ENCODE measurements at regions not wholly inside any gene's neighbourhood (a gene's known extent, or its start where the extent isn't known, plus 50 kb on each side); places are given as distances from the start of the nearest gene placed in this dataset.

DNA sequence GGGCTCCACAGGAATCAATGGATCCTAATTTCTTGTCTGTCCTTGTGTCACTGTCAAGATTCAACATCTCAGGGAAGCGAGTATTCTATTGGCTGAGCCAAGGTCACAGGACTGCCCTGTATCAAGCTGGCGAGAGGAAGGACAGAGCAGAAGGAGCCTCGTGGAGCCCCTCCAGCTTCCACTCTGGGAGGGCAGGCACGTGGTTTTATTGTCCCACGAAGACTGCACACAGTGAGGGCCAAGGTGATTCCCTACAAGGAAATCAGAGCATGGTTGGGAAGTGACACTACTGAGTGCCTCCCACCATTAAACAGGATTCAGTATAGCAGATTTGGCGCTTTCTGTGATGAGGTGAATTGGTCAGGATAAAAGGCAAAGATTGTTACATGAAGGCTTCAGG is 302.4 kb upstream of the CXCR4 start:
- TF ChIP-seq, protein P1, sequence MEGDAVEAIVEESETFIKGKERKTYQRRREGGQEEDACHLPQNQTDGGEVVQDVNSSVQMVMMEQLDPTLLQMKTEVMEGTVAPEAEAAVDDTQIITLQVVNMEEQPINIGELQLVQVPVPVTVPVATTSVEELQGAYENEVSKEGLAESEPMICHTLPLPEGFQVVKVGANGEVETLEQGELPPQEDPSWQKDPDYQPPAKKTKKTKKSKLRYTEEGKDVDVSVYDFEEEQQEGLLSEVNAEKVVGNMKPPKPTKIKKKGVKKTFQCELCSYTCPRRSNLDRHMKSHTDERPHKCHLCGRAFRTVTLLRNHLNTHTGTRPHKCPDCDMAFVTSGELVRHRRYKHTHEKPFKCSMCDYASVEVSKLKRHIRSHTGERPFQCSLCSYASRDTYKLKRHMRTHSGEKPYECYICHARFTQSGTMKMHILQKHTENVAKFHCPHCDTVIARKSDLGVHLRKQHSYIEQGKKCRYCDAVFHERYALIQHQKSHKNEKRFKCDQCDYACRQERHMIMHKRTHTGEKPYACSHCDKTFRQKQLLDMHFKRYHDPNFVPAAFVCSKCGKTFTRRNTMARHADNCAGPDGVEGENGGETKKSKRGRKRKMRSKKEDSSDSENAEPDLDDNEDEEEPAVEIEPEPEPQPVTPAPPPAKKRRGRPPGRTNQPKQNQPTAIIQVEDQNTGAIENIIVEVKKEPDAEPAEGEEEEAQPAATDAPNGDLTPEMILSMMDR (IDR thresholded peaks at IDR 0.05): no peak
- Mint-ChIP-seq H3K4me3 (no peak overlapping the region), H3K36me3 (no peaks in the 10 kb centered on the region), H3K4me1 (peaks cover 15 to 16% of the 10 kb centered on the region in 2 donors), H3K27ac (no peak overlapping the region), H3K9me3 (no peaks in the 10 kb centered on the region), H3K27me3 (ENCODE audit: low read depth in 2 of 2) (peaks cover 42 to 68% of the 10 kb centered on the region in 2 donors)
- no peaks in the 10 kb centered on the region for H3K9me3 ChIP-seq (ENCODE audit: control insufficient read depth, insufficient read depth, low read length)
- H3K36me3 ChIP-seq (ENCODE audit: control insufficient read depth, insufficient read depth, low read length): no peaks in the 10 kb centered on the region
- H3K4me3 ChIP-seq (ENCODE audit: low read length): no peak overlapping the region
- intact Hi-C loops (cut with micrococcal nuclease): no loop called here
- H3K27me3 ChIP-seq (ENCODE audit: control insufficient read depth, insufficient read depth, low read length): no peaks in the 10 kb centered on the region
- peaks cover 17% of the 10 kb centered on the region for H3K4me1 ChIP-seq (ENCODE audit: control insufficient read depth, insufficient read depth, low read length)
- ATAC-seq (no peak), DNase-seq (no peak)
- WGBS (ENCODE audit: insufficient coverage): 63% methylated on average over 6 of the region's 6 CpGs
- no peak overlapping the region for H3K27ac ChIP-seq (ENCODE audit: low read length)

DNA sequence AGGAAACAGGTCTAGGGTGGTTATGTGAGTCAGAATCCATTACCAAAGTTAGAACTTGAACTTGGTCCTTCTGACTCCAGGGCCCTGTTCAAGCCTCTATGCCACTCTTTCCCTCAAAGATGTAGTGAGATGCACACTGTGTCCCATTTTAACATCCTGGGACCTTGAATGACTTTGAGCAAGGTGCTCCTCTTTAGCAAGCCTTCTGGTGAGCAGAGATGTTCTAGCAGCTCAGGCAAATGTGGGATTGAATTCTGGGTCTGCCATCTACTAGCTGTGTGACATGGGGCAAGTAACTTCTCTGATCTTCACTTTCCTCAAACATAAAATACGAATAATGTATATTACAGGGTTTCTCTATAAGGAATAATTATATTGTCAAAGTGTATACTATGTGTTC is 294.0 kb upstream of the CXCR4 start:
- no peak for ATAC-seq
- Mint-ChIP-seq H3K36me3 (no peaks in the 10 kb centered on the region), H3K4me1 (peaks cover 0 to 5% of the 10 kb centered on the region in 2 donors), H3K27ac (no peak overlapping the region), H3K4me3 (no peak overlapping the region), H3K9me3 (no peaks in the 10 kb centered on the region), H3K27me3 (ENCODE audit: low read depth in 2 of 2) (peaks cover 22 to 30% of the 10 kb centered on the region in 2 donors)
- H3K36me3 ChIP-seq (ENCODE audit: control insufficient read depth, insufficient read depth, low read length): no peaks in the 10 kb centered on the region
- TF ChIP-seq, protein P1 (IDR thresholded peaks at IDR 0.05): no peak
- H3K27me3 ChIP-seq (ENCODE audit: control insufficient read depth, insufficient read depth, low read length): peaks cover 6% of the 10 kb centered on the region
- no peak for DNase-seq
- H3K9me3 ChIP-seq (ENCODE audit: control insufficient read depth, insufficient read depth, low read length): no peaks in the 10 kb centered on the region
- H3K4me1 ChIP-seq (ENCODE audit: control insufficient read depth, insufficient read depth, low read length): peaks cover 5% of the 10 kb centered on the region
- WGBS (ENCODE audit: insufficient coverage): no CpG with 5 or more reads among the region's 1 CpG
- intact Hi-C loops (cut with micrococcal nuclease): no loop called here
- no peak overlapping the region for H3K27ac ChIP-seq (ENCODE audit: low read length)
- no peak overlapping the region for H3K4me3 ChIP-seq (ENCODE audit: low read length)

DNA sequence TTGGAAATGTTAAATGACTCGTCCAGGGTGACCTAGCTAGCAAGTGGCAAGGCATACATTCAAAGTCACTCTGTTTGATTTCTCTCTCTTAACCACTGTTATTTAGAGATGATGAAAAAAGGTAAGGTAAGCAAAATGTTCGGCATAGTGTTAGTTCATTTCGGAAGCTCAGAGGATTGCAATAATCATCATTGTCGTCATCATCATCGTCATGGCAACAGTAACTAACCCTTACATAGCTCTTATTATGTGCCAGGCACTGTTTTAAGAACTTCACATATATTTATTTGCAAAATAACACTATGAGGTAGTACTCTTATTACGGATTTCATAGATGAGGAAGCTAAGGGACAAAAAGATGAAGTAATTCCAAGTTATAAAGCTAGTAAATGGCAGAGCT is 292.7 kb upstream of the CXCR4 start:
- no peaks in the 10 kb centered on the region for H3K9me3 Mint-ChIP-seq
- no peaks in the 10 kb centered on the region for H3K9me3 ChIP-seq (ENCODE audit: control insufficient read depth, insufficient read depth, low read length)
- DNase-seq (no peak), ATAC-seq (no peak)
- no peak overlapping the region for H3K4me3 Mint-ChIP-seq
- peaks cover 5% of the 10 kb centered on the region for H3K4me1 ChIP-seq (ENCODE audit: control insufficient read depth, insufficient read depth, low read length)
- no peak overlapping the region for H3K27ac Mint-ChIP-seq
- H3K27ac ChIP-seq (ENCODE audit: low read length): no peak overlapping the region
- H3K36me3 Mint-ChIP-seq: no peaks in the 10 kb centered on the region
- TF ChIP-seq, protein P1 (IDR thresholded peaks at IDR 0.05): no peak
- WGBS (ENCODE audit: insufficient coverage): 87% methylated on average over 5 of the region's 6 CpGs
- H3K4me3 ChIP-seq (ENCODE audit: low read length): no peak overlapping the region
- peaks cover 0 to 5% of the 10 kb centered on the region in 2 donors for H3K4me1 Mint-ChIP-seq
- peaks cover 6% of the 10 kb centered on the region for H3K27me3 ChIP-seq (ENCODE audit: control insufficient read depth, insufficient read depth, low read length)
- intact Hi-C loops (cut with micrococcal nuclease): no loop called here
- peaks cover 18 to 23% of the 10 kb centered on the region in 2 donors for H3K27me3 Mint-ChIP-seq (ENCODE audit: low read depth in 2 of 2)
- H3K36me3 ChIP-seq (ENCODE audit: control insufficient read depth, insufficient read depth, low read length): no peaks in the 10 kb centered on the region

DNA sequence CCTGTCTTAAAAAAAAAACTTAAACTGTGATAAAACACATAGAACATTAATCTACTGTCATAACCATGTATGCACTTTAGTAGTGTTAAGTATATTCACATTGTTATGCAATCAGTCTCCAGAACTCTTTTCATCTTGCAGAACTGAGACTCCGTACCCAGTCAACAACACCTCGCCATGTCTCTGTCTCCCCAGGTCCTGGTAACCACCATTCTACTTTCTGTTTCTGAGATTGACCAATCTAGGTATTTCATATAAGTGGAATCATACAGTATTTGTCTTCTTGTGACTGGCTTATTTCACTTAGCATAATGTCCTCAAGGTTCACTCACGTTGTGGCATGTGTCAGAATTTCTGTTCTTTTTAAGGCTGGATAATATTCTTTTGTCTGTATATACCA is 290.8 kb upstream of the CXCR4 start:
- H3K27me3 Mint-ChIP-seq (ENCODE audit: low read depth in 2 of 2): peaks cover 23 to 36% of the 10 kb centered on the region in 2 donors

More for the DNA sequence above, 290.8 kb upstream of the CXCR4 start:
- Mint-ChIP-seq H3K36me3 (no peaks in the 10 kb centered on the region), H3K4me3 (no peak overlapping the region), H3K27ac (no peak overlapping the region), H3K9me3 (no peaks in the 10 kb centered on the region), H3K4me1 (peaks cover 0 to 5% of the 10 kb centered on the region in 2 donors)
- TF ChIP-seq, protein P1 (IDR thresholded peaks at IDR 0.05): no peak
- intact Hi-C loops (cut with micrococcal nuclease): no loop called here
- H3K27ac ChIP-seq (ENCODE audit: low read length): no peak overlapping the region
- H3K36me3 ChIP-seq (ENCODE audit: control insufficient read depth, insufficient read depth, low read length): no peaks in the 10 kb centered on the region
- no peak for DNase-seq
- no peak overlapping the region for H3K4me3 ChIP-seq (ENCODE audit: low read length)
- peaks cover 5% of the 10 kb centered on the region for H3K4me1 ChIP-seq (ENCODE audit: control insufficient read depth, insufficient read depth, low read length)
- H3K9me3 ChIP-seq (ENCODE audit: control insufficient read depth, insufficient read depth, low read length): no peaks in the 10 kb centered on the region
- H3K27me3 ChIP-seq (ENCODE audit: control insufficient read depth, insufficient read depth, low read length): peaks cover 6% of the 10 kb centered on the region
- 80% methylated on average over 2 of the region's 3 CpGs for WGBS (ENCODE audit: insufficient coverage)
- ATAC-seq: peak in 1 of 3 donors; percentile 19
